H9 (cell line): ENCODE measurements at regions not wholly inside any gene's neighbourhood (a gene's known extent, or its start where the extent isn't known, plus 50 kb on each side); places are given as distances from the start of the nearest gene placed in this dataset.

Source experiments
- DNase-seq: peaks from one replicate; pipeline ENCODE4 v3.0.0-alpha.2; 2017
- H2AFZ ChIP-seq: one replicate; pipeline ENCODE4 v1.6.1; 2013; ENCODE audit warnings: mild to moderate bottlenecking, low read length, control low read depth, moderate library complexity
- H2AK5ac ChIP-seq: 2 replicates; pipeline ENCODE4 v1.6.1; 2013; ENCODE audit warnings: low read length, control low read depth, mixed read lengths; ENCODE audit not compliant: insufficient read length
- H2BK120ac ChIP-seq: one replicate; pipeline ENCODE4 v1.6.1; 2013; ENCODE audit warnings: low read depth, mild to moderate bottlenecking, low read length, control low read depth, inconsistent platforms; ENCODE audit not compliant: poor library complexity, severe bottlenecking
- H2BK12ac ChIP-seq: 2 replicates; pipeline ENCODE4 v1.6.1; 2013; ENCODE audit warnings: low read length, control low read depth, mixed read lengths, low read depth; ENCODE audit not compliant: insufficient read length
- H2BK15ac ChIP-seq: 2 replicates; pipeline ENCODE4 v1.6.1; 2013; ENCODE audit warnings: low read depth, low read length, control low read depth
- H2BK20ac ChIP-seq: one replicate; pipeline ENCODE4 v1.6.1; 2013; ENCODE audit warnings: low read depth, mild to moderate bottlenecking, low read length, control low read depth, inconsistent platforms; ENCODE audit not compliant: poor library complexity, severe bottlenecking
- H2BK5ac ChIP-seq: 2 replicates; pipeline ENCODE4 v1.6.1; 2013; ENCODE audit warnings: low read length, control low read depth, mixed read lengths; ENCODE audit not compliant: insufficient read length
- H3K14ac ChIP-seq: 2 replicates; pipeline ENCODE4 v1.6.1; 2013; ENCODE audit warnings: low read length, control low read depth; ENCODE audit not compliant: insufficient read depth
- H3K18ac ChIP-seq: 2 replicates; pipeline ENCODE4 v1.6.1; 2013; ENCODE audit warnings: low read depth, mild to moderate bottlenecking, mixed read lengths, low read length, control low read depth; ENCODE audit not compliant: insufficient read length
- H3K23ac ChIP-seq: 2 replicates; pipeline ENCODE4 v1.6.1; 2013; ENCODE audit warnings: low read length, control low read depth, mixed read lengths, low read depth; ENCODE audit not compliant: insufficient read length
- H3K23me2 ChIP-seq: 2 replicates; pipeline ENCODE4 v1.6.1; 2013; ENCODE audit warnings: low read depth, mild to moderate bottlenecking, mixed read lengths, low read length, control low read depth; ENCODE audit not compliant: insufficient read length, poor library complexity, severe bottlenecking
- H3K27ac ChIP-seq: 2 replicates; pipeline ENCODE4 v1.5.1; 2013; ENCODE audit warnings: low read length, control low read depth, mixed read lengths, low read depth; ENCODE audit not compliant: insufficient read length
- H3K27me3 ChIP-seq: 2 replicates; pipeline ENCODE4 v1.6.1; 2013; ENCODE audit warnings: low read length, control low read depth, inconsistent platforms; ENCODE audit not compliant: insufficient read depth
- H3K4ac ChIP-seq: 2 replicates; pipeline ENCODE4 v1.6.1; 2013; ENCODE audit warnings: low read depth, mild to moderate bottlenecking, control low read depth, inconsistent platforms, low read length, moderate library complexity
- H3K4me1 ChIP-seq: 2 replicates; pipeline ENCODE4 v1.6.1; 2013; ENCODE audit warnings: low read length, control low read depth, inconsistent platforms; ENCODE audit not compliant: insufficient read depth
- H3K4me2 ChIP-seq: 2 replicates; pipeline ENCODE4 v1.6.1; 2013; ENCODE audit warnings: low read length, control low read depth, mixed read lengths; ENCODE audit not compliant: insufficient read length, insufficient read depth
- H3K56ac ChIP-seq: 2 replicates; pipeline ENCODE4 v1.6.1; 2013; ENCODE audit warnings: low read depth, mild to moderate bottlenecking, mixed read lengths, low read length, control low read depth; ENCODE audit not compliant: insufficient read length
- H3K79me1 ChIP-seq: 2 replicates; pipeline ENCODE4 v1.6.1; 2013; ENCODE audit warnings: low read depth, mild to moderate bottlenecking, moderate library complexity, low read length, control low read depth, inconsistent platforms; ENCODE audit not compliant: insufficient read depth, poor library complexity, severe bottlenecking
- H3K79me2 ChIP-seq: 2 replicates; pipeline ENCODE4 v1.6.1; 2013; ENCODE audit warnings: low read length, control low read depth, inconsistent platforms; ENCODE audit not compliant: insufficient read depth
- H3K9ac ChIP-seq: 2 replicates; pipeline ENCODE4 v1.6.1; 2013; ENCODE audit warnings: low read length, control low read depth, mixed read lengths; ENCODE audit not compliant: insufficient read length; ENCODE audit errors: extremely low read depth
- H3K9me3 ChIP-seq: one replicate; pipeline ENCODE4 v1.6.1; 2013; ENCODE audit warnings: low read depth, low read length, inconsistent platforms; ENCODE audit not compliant: control insufficient read depth
- H3T11ph ChIP-seq: one replicate; pipeline ENCODE4 v1.6.1; 2013; ENCODE audit warnings: mild to moderate bottlenecking, low read length, control low read depth, inconsistent platforms
- H4K20me1 ChIP-seq: one replicate; pipeline ENCODE4 v1.6.1; 2013; ENCODE audit not compliant: control insufficient read depth, insufficient read length, insufficient read depth
- H4K5ac ChIP-seq: 2 replicates; pipeline ENCODE4 v1.6.1; 2013; ENCODE audit warnings: low read depth, mild to moderate bottlenecking, mixed read lengths, low read length, control low read depth; ENCODE audit not compliant: insufficient read length
- H4K8ac ChIP-seq: replicated peaks from 2 replicates; pipeline ENCODE4 v1.6.1; 2013; ENCODE audit warnings: low read length, control low read depth, mixed read lengths, low read depth; ENCODE audit not compliant: insufficient read length
- H4K91ac ChIP-seq: 2 replicates; pipeline ENCODE4 v1.6.1; 2013; ENCODE audit warnings: low read depth, mild to moderate bottlenecking, moderate library complexity, mixed read lengths, low read length, control low read depth; ENCODE audit not compliant: insufficient read length
- H3K27ac Mint-ChIP-seq, 3 experiments: 2 replicates in 2 of 3; 3 replicates in 1 of 3; pipeline ENCODE4 v1.8.0; 2020 to 2021; ENCODE audit warnings: mixed read lengths in 3 of 3, mild to moderate bottlenecking in 1 of 3, moderate library complexity in 1 of 3
- H3K27me3 Mint-ChIP-seq: 2 replicates; pipeline ENCODE4 v1.8.0; 2021; ENCODE audit warnings: low read depth, mild to moderate bottlenecking, moderate library complexity, mixed read lengths
- H3K36me3 Mint-ChIP-seq, 3 experiments: 2 replicates in 2 of 3; 3 replicates in 1 of 3; pipeline ENCODE4 v1.8.0; 2020 to 2021; ENCODE audit warnings: low read depth in 3 of 3, mixed read lengths in 3 of 3; ENCODE audit not compliant: insufficient read depth in 1 of 3
- H3K4me1 Mint-ChIP-seq, 2 experiments: 2 replicates each; pipeline ENCODE4 v1.8.0; 2020; ENCODE audit warnings: mixed read lengths in 2 of 2
- H3K4me3 Mint-ChIP-seq, 2 experiments: 2 replicates in 1 of 2; 3 replicates in 1 of 2; pipeline ENCODE4 v1.8.0; 2020 to 2021; ENCODE audit warnings: mild to moderate bottlenecking in 2 of 2, mixed read lengths in 2 of 2, moderate library complexity in 1 of 2
- H3K9me3 Mint-ChIP-seq, 2 experiments: 2 replicates in 1 of 2; 3 replicates in 1 of 2; pipeline ENCODE4 v1.8.0; 2020; ENCODE audit warnings: mild to moderate bottlenecking in 2 of 2, mixed read lengths in 2 of 2, moderate library complexity in 1 of 2
- CTCF ChIP-seq: fragments of 200-600 bp; sonication (generic); conservative IDR thresholded peaks from 3 replicates; pipeline ENCODE4 v1.8.0; 2021; ENCODE audit warnings: antibody characterized with exemption, mild to moderate bottlenecking

DNA sequence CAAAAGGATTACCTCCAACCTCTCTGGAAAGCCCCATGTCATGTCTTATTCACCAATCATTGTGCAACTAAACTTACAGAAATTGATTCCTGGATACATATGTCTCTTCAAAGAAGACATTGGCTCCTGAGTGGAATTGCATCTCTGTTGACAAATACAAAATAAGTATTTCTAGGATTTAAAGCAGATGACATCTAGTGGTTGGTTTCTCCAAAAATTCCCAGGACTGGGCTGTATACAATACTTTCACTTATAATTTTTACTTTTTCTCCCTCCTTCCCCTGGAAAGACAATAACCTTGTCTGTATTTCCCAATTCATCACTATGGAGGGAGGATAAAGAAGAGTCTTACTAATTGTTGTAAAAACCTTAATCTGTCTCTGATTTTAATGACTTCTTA is 1347.4 kb downstream of the NCAM2 start:
- H3K27ac Mint-ChIP-seq, result no peak overlapping the region
- Histone ChIP-seq H2BK12ac (no peak overlapping the region), H3K23ac (no peak overlapping the region), H2BK120ac (no peak overlapping the region), H3K14ac (no peak overlapping the region), H2BK20ac (no peak overlapping the region), H3K18ac (no peak overlapping the region), H4K5ac (no peak overlapping the region), H3K79me1 (no peaks in the 10 kb centered on the region), H3K9me3 (no peaks in the 10 kb centered on the region), H3K27ac (no peak overlapping the region), H3K79me2 (no peaks in the 10 kb centered on the region), H2BK5ac (no peak overlapping the region), H3K27me3 (no peaks in the 10 kb centered on the region), H3T11ph (no peak overlapping the region), H4K91ac (no peak overlapping the region), H3K4ac (no peak overlapping the region), H2AK5ac (no peak overlapping the region), H3K23me2 (no peaks in the 10 kb centered on the region), H4K8ac (no peak overlapping the region), H2AFZ (no peak overlapping the region), H3K56ac (no peak overlapping the region), H4K20me1 (no peaks in the 10 kb centered on the region), H3K4me2 (no peak overlapping the region), H3K9ac (no peak overlapping the region), H2BK15ac (no peak overlapping the region), H3K4me1 (no peaks in the 10 kb centered on the region)
- peaks cover 14 to 22% of the 10 kb centered on the region in 2 experiments for H3K4me1 Mint-ChIP-seq
- no peak for DNase-seq
- peaks cover 0 to 11% (median 5%) of the 10 kb centered on the region in 3 experiments; a peak in 5 of 7 replicates for H3K36me3 Mint-ChIP-seq
- H3K4me3 Mint-ChIP-seq, result no peak overlapping the region
- H3K9me3 Mint-ChIP-seq, result peaks cover 8% of the 10 kb centered on the region in 2 experiments
- no peak for TF ChIP-seq CTCF
- no peaks in the 10 kb centered on the region for H3K27me3 Mint-ChIP-seq
